Panc1 (cell line): ENCODE measurements at regions not wholly inside any gene's neighbourhood (a gene's known extent, or its start where the extent isn't known, plus 50 kb on each side); places are given as distances from the start of the nearest gene placed in this dataset.
"Not testable (repeated sequence)": the region's sequence is repeated elsewhere in the genome, so short reads cannot be mapped to it uniquely, and the experiment has no call there.

Source experiments
- ATAC-seq: fragments of 200-7000 bp; cut with Tn5 transposase; 2 replicates; pipeline ENCODE4 v1.9.1; 2020; ENCODE audit warnings: mild to moderate bottlenecking, moderate library complexity
- BruUV-seq: library from RNA; stranded (reverse); fragments of 400-500 nt; replicated peaks from 2 replicates; lab custom pipeline; 2021; lab: Mats Ljungman, UMichigan
- CTCF ChIA-PET: fragments of 300-600 bp; sonication (Branson Sonifier 250); formaldehyde crosslinking; loops from one replicate; lab custom pipeline; 2022; ENCODE audit warnings: antibody characterized with exemption; lab: Charles Lee
- POLR2A ChIA-PET: fragments of 300-600 bp; sonication (Branson Sonifier 250); formaldehyde crosslinking; loops from one replicate; lab custom pipeline; 2022; ENCODE audit warnings: antibody characterized with exemption; lab: Charles Lee
- DNase-seq: peaks from one replicate; pipeline ENCODE4 v3.0.0-alpha.2; 2010; ENCODE audit warnings: low read depth, low spot score
- H3K27ac ChIP-seq: 2 replicates; pipeline ENCODE4 v1.5.1; 2011; ENCODE audit warnings: mild to moderate bottlenecking, low read length, inconsistent platforms
- H3K27me3 ChIP-seq: fragments of 200-500 bp; sonication (Bioruptor generic); 2 replicates; pipeline ENCODE4 v1.6.0; 2014; ENCODE audit warnings: low read length, inconsistent platforms; ENCODE audit not compliant: control insufficient read depth, insufficient read depth
- H3K36me3 ChIP-seq: fragments of 200-500 bp; sonication (Bioruptor generic); 2 replicates; pipeline ENCODE4 v1.5.1; 2014; ENCODE audit warnings: inconsistent platforms, mild to moderate bottlenecking, low read length, moderate library complexity; ENCODE audit not compliant: control insufficient read depth, insufficient read depth
- H3K4me1 ChIP-seq: 2 replicates; pipeline ENCODE4 v1.5.1; 2011; ENCODE audit warnings: inconsistent platforms, mild to moderate bottlenecking, low read length, moderate library complexity; ENCODE audit not compliant: control insufficient read depth, insufficient read depth
- H3K4me3 ChIP-seq, 2 experiments: 2 replicates each; pipeline ENCODE4 v1.5.1; 2011 to 2012; ENCODE audit warnings: low read depth in 2 of 2, low read length in 2 of 2, mild to moderate bottlenecking in 2 of 2, inconsistent platforms in 1 of 2, moderate library complexity in 1 of 2
- H3K9me3 ChIP-seq: fragments of 200-500 bp; sonication (Bioruptor generic); 2 replicates; pipeline ENCODE4 v1.5.1; 2014; ENCODE audit warnings: low read depth, mild to moderate bottlenecking, inconsistent platforms, low read length, moderate library complexity; ENCODE audit not compliant: control insufficient read depth, insufficient read depth
- POLR2AphosphoS5 ChIP-seq: IDR thresholded peaks from 2 replicates; pipeline ENCODE4 v1.6.1; 2012; ENCODE audit warnings: mild to moderate bottlenecking, low read depth, low read length, moderate library complexity
- SIN3A ChIP-seq: IDR thresholded peaks from 2 replicates; pipeline ENCODE4 v1.6.1; 2012; ENCODE audit warnings: low read depth, mild to moderate bottlenecking, low read length, moderate library complexity, borderline replicate concordance; ENCODE audit not compliant: insufficient read depth
- TCF7L2 ChIP-seq: IDR thresholded peaks from 2 replicates; pipeline ENCODE4 v1.6.1; 2011; ENCODE audit warnings: mild to moderate bottlenecking, low read depth, low read length, inconsistent platforms
- in situ Hi-C: cut with HindIII; loops from 2 replicates; pipeline ENCODE4 v1.10.0; 2016; ENCODE audit warnings: low sequenced_read_pairs, low pct_unique_long_range_greater_than_20kb
- intact Hi-C: fragments of 100-400 bp; cut with micrococcal nuclease; formaldehyde crosslinking; loops from one replicate; pipeline ENCODE4 v1.10.0; 2022; ENCODE audit not compliant: unreplicated experiment
- TF ChIP-seq, protein P1 (sequence below): fragments of 450-650 bp; IDR thresholded peaks from 2 replicates; pipeline ENCODE4 v1.5.1; 2017; ENCODE audit warnings: mild to moderate bottlenecking
- TF ChIP-seq, protein P2 (sequence below), 2 experiments: IDR thresholded peaks; 2 replicates each; pipeline ENCODE4 v1.6.1; 2011 to 2012; ENCODE audit warnings: low read depth in 2 of 2, control low read depth in 1 of 2, low read length in 1 of 2, mild to moderate bottlenecking in 1 of 2, moderate library complexity in 1 of 2; ENCODE audit not compliant: insufficient read depth in 1 of 2

DNA sequence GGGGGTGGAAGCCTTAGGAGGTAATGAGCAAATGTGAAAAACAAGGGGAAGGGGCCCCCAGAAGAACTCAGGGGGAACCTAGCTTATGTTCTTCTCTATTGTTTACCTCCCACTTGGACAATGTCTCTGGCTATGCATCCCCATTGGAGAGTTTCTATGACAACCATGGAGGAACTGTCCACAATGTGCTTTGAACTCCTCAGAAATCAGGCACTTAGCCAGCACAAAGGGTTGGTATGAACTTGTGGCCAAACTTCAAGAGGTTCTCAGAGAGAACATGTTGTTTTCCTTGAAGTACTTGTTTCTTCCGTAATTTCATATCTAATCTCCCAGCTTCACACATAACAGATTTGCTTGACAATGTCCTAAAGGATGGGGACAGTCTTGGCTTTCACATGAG, 202.8 kb upstream of the PELI2 start:
- Histone ChIP-seq H3K27me3 (no peaks in the 10 kb centered on the region), H3K9me3 (no peaks in the 10 kb centered on the region), H3K4me1 (no peaks in the 10 kb centered on the region), H3K36me3 (no peaks in the 10 kb centered on the region), H3K27ac (no peak overlapping the region), H3K4me3 (no peak overlapping the region)
- POLR2A ChIA-PET, result no interaction called here
- ATAC-seq (no peak), DNase-seq (no peak)
- CTCF ChIA-PET, result no interaction called here
- BruUV-seq, result no TSS peak
- intact Hi-C loops, result no loop called here
- in situ Hi-C loops, result no loop called here
- no peak for TF ChIP-seq POLR2AphosphoS5
- no peak for TF ChIP-seq TCF7L2
- no peak for TF ChIP-seq SIN3A
- TF ChIP-seq, protein P1, sequence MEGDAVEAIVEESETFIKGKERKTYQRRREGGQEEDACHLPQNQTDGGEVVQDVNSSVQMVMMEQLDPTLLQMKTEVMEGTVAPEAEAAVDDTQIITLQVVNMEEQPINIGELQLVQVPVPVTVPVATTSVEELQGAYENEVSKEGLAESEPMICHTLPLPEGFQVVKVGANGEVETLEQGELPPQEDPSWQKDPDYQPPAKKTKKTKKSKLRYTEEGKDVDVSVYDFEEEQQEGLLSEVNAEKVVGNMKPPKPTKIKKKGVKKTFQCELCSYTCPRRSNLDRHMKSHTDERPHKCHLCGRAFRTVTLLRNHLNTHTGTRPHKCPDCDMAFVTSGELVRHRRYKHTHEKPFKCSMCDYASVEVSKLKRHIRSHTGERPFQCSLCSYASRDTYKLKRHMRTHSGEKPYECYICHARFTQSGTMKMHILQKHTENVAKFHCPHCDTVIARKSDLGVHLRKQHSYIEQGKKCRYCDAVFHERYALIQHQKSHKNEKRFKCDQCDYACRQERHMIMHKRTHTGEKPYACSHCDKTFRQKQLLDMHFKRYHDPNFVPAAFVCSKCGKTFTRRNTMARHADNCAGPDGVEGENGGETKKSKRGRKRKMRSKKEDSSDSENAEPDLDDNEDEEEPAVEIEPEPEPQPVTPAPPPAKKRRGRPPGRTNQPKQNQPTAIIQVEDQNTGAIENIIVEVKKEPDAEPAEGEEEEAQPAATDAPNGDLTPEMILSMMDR, result no peak
- TF ChIP-seq, protein P2, sequence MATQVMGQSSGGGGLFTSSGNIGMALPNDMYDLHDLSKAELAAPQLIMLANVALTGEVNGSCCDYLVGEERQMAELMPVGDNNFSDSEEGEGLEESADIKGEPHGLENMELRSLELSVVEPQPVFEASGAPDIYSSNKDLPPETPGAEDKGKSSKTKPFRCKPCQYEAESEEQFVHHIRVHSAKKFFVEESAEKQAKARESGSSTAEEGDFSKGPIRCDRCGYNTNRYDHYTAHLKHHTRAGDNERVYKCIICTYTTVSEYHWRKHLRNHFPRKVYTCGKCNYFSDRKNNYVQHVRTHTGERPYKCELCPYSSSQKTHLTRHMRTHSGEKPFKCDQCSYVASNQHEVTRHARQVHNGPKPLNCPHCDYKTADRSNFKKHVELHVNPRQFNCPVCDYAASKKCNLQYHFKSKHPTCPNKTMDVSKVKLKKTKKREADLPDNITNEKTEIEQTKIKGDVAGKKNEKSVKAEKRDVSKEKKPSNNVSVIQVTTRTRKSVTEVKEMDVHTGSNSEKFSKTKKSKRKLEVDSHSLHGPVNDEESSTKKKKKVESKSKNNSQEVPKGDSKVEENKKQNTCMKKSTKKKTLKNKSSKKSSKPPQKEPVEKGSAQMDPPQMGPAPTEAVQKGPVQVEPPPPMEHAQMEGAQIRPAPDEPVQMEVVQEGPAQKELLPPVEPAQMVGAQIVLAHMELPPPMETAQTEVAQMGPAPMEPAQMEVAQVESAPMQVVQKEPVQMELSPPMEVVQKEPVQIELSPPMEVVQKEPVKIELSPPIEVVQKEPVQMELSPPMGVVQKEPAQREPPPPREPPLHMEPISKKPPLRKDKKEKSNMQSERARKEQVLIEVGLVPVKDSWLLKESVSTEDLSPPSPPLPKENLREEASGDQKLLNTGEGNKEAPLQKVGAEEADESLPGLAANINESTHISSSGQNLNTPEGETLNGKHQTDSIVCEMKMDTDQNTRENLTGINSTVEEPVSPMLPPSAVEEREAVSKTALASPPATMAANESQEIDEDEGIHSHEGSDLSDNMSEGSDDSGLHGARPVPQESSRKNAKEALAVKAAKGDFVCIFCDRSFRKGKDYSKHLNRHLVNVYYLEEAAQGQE (IDR thresholded peaks at IDR 0.05; ENCODE audit: insufficient read depth in 1 of 2, low read depth in 2 of 2, low read length in 1 of 2), result no peak

DNA sequence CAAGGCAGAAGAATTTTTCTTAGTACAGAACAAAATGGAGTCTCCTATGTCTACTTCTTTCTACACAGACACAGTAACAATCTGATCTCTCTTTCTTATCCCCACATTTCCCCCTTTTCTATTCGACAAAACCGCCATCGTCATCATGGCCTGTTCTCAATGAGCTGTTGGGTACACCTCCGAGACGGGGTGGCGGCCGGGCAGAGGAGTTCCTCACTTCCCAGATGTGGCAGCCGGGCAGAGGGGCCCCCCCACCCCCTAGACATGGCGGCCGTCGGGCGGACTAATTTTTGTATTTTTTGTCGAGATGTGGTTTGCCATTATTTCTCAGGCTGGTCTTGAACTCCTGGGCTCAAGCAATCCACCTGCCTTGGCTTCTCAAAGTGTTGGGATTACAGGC, 198.4 kb upstream of the PELI2 start:
- H3K27me3 ChIP-seq, CTCF ChIA-PET, intact Hi-C loops, in situ Hi-C loops, DNase-seq, H3K4me1 ChIP-seq, ATAC-seq, H3K36me3 ChIP-seq, H3K4me3 ChIP-seq, H3K9me3 ChIP-seq, BruUV-seq, H3K27ac ChIP-seq: not testable (repeated sequence)
- POLR2A ChIA-PET, result interaction anchor here (0.6 kb wide), 1 partner anchor 79 kb away, joined by 4 read pairs; no protein-coding TSS in a partner anchor

- ChIA-PET POLR2A (no interaction called here), CTCF (no interaction called here)
- in situ Hi-C loops, result no loop called here
- no peak overlapping the region for H3K4me3 ChIP-seq
- no peak overlapping the region for H3K27ac ChIP-seq
- H3K9me3 ChIP-seq, result no peaks in the 10 kb centered on the region
- no peaks in the 10 kb centered on the region for H3K36me3 ChIP-seq
- intact Hi-C loops, result no loop called here
- no peak for DNase-seq
- no peaks in the 10 kb centered on the region for H3K27me3 ChIP-seq
- TF ChIP-seq, protein P1, result no peak
- TF ChIP-seq POLR2AphosphoS5 (no peak), TCF7L2 (no peak), SIN3A (no peak)
- TF ChIP-seq, protein P2 (IDR thresholded peaks at IDR 0.05; ENCODE audit: insufficient read depth in 1 of 2, low read depth in 2 of 2, low read length in 1 of 2), result no peak
- no peaks in the 10 kb centered on the region for H3K4me1 ChIP-seq
- ATAC-seq, result no peak
- no TSS peak for BruUV-seq
These were observed 196.7 kb upstream of the PELI2 start for GRCh38 chr14:55921511-55921910.
